ENCODE measurements at regions not wholly inside any gene's neighbourhood (a gene's known extent, or its start where the extent isn't known, plus 50 kb on each side); places are given as distances from the start of the nearest gene placed in this dataset.

DNA sequence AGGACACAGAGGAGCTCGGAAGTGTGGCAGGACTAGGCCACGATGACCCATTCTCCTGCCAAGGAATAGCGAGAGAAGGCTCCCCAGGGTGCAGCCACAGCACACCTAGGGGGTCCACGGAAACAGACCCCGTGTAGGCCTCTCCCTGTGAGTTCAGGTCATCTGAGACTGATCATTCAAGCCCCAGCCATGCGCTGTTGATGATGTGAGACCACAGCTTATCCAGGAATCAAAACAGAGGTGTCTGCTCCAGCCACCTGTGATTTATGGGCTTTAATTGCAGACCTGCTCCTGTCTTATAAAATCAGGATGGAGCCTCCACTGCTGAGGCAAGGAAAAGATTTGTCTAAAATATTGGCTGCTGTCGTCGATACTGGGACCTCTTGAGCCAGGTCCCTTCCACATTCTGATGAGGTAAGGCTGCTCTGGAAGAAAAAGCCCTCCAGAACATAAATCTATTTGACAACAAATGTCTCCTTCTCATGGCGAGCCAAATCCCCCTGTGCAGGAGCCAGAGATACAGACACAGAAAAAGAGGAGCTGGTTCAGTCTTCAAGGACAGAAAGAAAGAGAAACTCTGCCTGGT lies 186.7 kb downstream of the TJP1 start:
- WGBS, 2 experiments (ENCODE audit: extremely low coverage in 2 of 2, insufficient read length in 1 of 2), result 49% methylated on average over 7 of the region's 9 CpGs; no CpG with 5 or more reads in 1 of the 2 experiments
- H3K79me1 ChIP-seq (ENCODE audit: low read depth in 1 of 2, low read length in 2 of 2), result no peaks in the 10 kb centered on the region

More for the DNA sequence above, 186.7 kb downstream of the TJP1 start:
- Histone ChIP-seq H3K4me3 (ENCODE audit: insufficient read depth, low read depth, low read length) (no peak overlapping the region), H3K4me1 (ENCODE audit: control insufficient read depth, insufficient read depth, low read length) (no peaks in the 10 kb centered on the region), H3K14ac (replicated peaks; ENCODE audit: low read depth, low read length) (no peak overlapping the region), H4K5ac (ENCODE audit: low read depth, low read length) (no peak overlapping the region), H3K4me2 (ENCODE audit: low read depth, low read length) (no peak overlapping the region), H3K36me3 (ENCODE audit: control insufficient read depth, insufficient read depth, low read length) (no peaks in the 10 kb centered on the region), H2BK20ac (ENCODE audit: low read depth, low read length) (no peak overlapping the region), H3K18ac (ENCODE audit: low read depth, low read length) (no peak overlapping the region), H4K20me1 (ENCODE audit: insufficient read depth, low read length) (no peaks in the 10 kb centered on the region), H2BK5ac (ENCODE audit: low read depth, low read length, poor library complexity, severe bottlenecking) (no peak overlapping the region), H4K8ac (ENCODE audit: low read depth in 2 of 2, low read length in 2 of 2) (no peak overlapping the region), H4K91ac (ENCODE audit: insufficient read depth, low read depth, low read length) (no peak overlapping the region), H3K9me1 (ENCODE audit: insufficient read depth, low read length) (no peaks in the 10 kb centered on the region), H3K23ac (ENCODE audit: low read depth, low read length) (no peak overlapping the region), H3K27ac (ENCODE audit: insufficient read depth, low read length) (no peak overlapping the region), H3K4ac (ENCODE audit: low read depth, low read length) (no peak overlapping the region), H3K9ac (ENCODE audit: low read depth, low read length) (no peak overlapping the region), H2BK120ac (ENCODE audit: low read depth, low read length) (no peak overlapping the region), H2AFZ (replicated peaks; ENCODE audit: low read length, poor library complexity) (no peak overlapping the region), H2AK5ac (ENCODE audit: low read depth, low read length) (no peak overlapping the region), H3K27me3 (ENCODE audit: control insufficient read depth, insufficient read depth, low read length) (peaks cover 8% of the 10 kb centered on the region), H3K56ac (ENCODE audit: extremely low read depth, insufficient read depth, low read length) (no peak overlapping the region), H3K9me3 (ENCODE audit: control insufficient read depth, insufficient read depth, low read length) (no peaks in the 10 kb centered on the region), H2BK15ac (ENCODE audit: low read depth, low read length) (no peak overlapping the region), H2AK9ac (replicated peaks; ENCODE audit: low read depth, low read length, poor library complexity) (no peak overlapping the region)
- TF ChIP-seq SMC3 (IDR thresholded peaks at IDR 0.05; ENCODE audit: low read depth, low read length), result no peak
- no peak for TF ChIP-seq RFX5 (IDR thresholded peaks at IDR 0.05; ENCODE audit: low read depth, low read length)
- TF ChIP-seq BHLHE40 (IDR thresholded peaks at IDR 0.05; ENCODE audit: low read depth, low read length), result no peak
- TF ChIP-seq, protein P1, sequence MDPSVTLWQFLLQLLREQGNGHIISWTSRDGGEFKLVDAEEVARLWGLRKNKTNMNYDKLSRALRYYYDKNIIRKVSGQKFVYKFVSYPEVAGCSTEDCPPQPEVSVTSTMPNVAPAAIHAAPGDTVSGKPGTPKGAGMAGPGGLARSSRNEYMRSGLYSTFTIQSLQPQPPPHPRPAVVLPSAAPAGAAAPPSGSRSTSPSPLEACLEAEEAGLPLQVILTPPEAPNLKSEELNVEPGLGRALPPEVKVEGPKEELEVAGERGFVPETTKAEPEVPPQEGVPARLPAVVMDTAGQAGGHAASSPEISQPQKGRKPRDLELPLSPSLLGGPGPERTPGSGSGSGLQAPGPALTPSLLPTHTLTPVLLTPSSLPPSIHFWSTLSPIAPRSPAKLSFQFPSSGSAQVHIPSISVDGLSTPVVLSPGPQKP (IDR thresholded peaks at IDR 0.05; ENCODE audit: borderline replicate concordance, low read depth, low read length), result no peak
- TF ChIP-seq RAD21 (IDR thresholded peaks at IDR 0.05; ENCODE audit: low read length), result no peak
- no peak for TF ChIP-seq NFE2L2 (IDR thresholded peaks at IDR 0.05; ENCODE audit: low read depth, low read length)
- TF ChIP-seq MXI1 (IDR thresholded peaks at IDR 0.05; ENCODE audit: borderline replicate concordance, low read depth, low read length), result no peak
- TF ChIP-seq, protein P2, sequence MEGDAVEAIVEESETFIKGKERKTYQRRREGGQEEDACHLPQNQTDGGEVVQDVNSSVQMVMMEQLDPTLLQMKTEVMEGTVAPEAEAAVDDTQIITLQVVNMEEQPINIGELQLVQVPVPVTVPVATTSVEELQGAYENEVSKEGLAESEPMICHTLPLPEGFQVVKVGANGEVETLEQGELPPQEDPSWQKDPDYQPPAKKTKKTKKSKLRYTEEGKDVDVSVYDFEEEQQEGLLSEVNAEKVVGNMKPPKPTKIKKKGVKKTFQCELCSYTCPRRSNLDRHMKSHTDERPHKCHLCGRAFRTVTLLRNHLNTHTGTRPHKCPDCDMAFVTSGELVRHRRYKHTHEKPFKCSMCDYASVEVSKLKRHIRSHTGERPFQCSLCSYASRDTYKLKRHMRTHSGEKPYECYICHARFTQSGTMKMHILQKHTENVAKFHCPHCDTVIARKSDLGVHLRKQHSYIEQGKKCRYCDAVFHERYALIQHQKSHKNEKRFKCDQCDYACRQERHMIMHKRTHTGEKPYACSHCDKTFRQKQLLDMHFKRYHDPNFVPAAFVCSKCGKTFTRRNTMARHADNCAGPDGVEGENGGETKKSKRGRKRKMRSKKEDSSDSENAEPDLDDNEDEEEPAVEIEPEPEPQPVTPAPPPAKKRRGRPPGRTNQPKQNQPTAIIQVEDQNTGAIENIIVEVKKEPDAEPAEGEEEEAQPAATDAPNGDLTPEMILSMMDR (conservative IDR thresholded peaks at IDR 0.05; ENCODE audit: low read depth, low read length), result no peak
- no peak for TF ChIP-seq MAZ (IDR thresholded peaks at IDR 0.05; ENCODE audit: borderline replicate concordance, low read depth, low read length)
- TF ChIP-seq POLR2A (IDR thresholded peaks at IDR 0.05; ENCODE audit: low read depth, low read length), result no peak
- TF ChIP-seq CEBPB (IDR thresholded peaks at IDR 0.05; ENCODE audit: low read depth, low read length), result no peak
- no peak for TF ChIP-seq RCOR1 (IDR thresholded peaks at IDR 0.05; ENCODE audit: insufficient replicate concordance, low read length)
- intact Hi-C loops (cut with micrococcal nuclease) (no loop called here), dilution Hi-C loops (cut with HindIII; ENCODE audit: low sequenced_read_pairs, unreplicated experiment) (no loop called here), in situ Hi-C loops (cut with MboI; ENCODE audit: low sequenced_read_pairs) (loop anchor here (5.0 kb wide), 1 partner anchor 48 kb away; no protein-coding TSS in a partner anchor)
- no TSS peak for BruUV-seq (replicated peaks)
- ChIA-PET POLR2A (ENCODE audit: unreplicated experiment) (no interaction called here), CTCF (no interaction called here)
- ATAC-seq (ENCODE audit: low read depth), result no peak
- DNase-seq, result no peak
